ENCODE measurements at regions not wholly inside any gene's neighbourhood (a gene's known extent, or its start where the extent isn't known, plus 50 kb on each side); places are given as distances from the start of the nearest gene placed in this dataset.

DNA sequence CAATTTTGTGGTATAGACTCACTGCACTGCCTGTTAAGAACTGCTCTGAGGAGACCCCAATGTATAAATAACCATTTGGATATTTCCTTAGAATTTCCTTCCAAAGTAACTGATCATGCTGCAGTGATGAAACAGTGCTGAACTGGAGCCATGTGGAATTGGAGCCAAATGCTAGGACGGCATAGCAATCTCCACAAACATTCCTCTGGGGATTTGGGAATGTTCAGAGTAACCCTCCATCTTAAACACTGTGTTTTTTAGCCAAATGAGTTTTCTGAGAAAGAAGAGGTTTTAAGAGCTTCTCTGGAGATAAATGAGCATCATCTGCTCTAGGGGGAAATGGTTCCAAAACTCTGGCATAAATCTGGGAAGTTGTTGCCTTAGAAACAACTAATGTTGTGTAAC is 98.2 kb downstream of the OLFM4 start:
- Histone ChIP-seq H3K36me3 (ENCODE audit: insufficient read depth, low read length) (no peaks in the 10 kb centered on the region), H2AFZ (ENCODE audit: low read length) (no peak overlapping the region), H4K20me1 (ENCODE audit: insufficient read depth, low read length) (no peaks in the 10 kb centered on the region), H3K9me3 (ENCODE audit: low read depth, low read length) (no peaks in the 10 kb centered on the region), H3K4me2 (ENCODE audit: insufficient read depth, low read length) (no peak overlapping the region), H3K4me1 (ENCODE audit: insufficient read depth, low read length) (no peaks in the 10 kb centered on the region), H3K27me3 (ENCODE audit: insufficient read depth, low read length) (no peaks in the 10 kb centered on the region), H3K4me3 (ENCODE audit: insufficient read depth, low read length) (no peak overlapping the region), H3K27ac (ENCODE audit: low read depth, low read length) (no peak overlapping the region), H3K79me2 (ENCODE audit: insufficient read depth, low read length) (no peaks in the 10 kb centered on the region)
- no peak for TF ChIP-seq CTCF (IDR thresholded peaks at IDR 0.05; ENCODE audit: extremely low read depth, low read depth, low read length)
- DNase-seq (ENCODE audit: insufficient read length, low spot score, missing footprints): no peak

GRCh38 chr13:53127373-53127772 is 98.8 kb downstream of the OLFM4 start:
- H3K4me2 ChIP-seq (ENCODE audit: insufficient read depth, low read length): no peak overlapping the region
- no peaks in the 10 kb centered on the region for H3K9me3 ChIP-seq (ENCODE audit: low read depth, low read length)
- no peak for DNase-seq (ENCODE audit: insufficient read length, low spot score, missing footprints)
- H2AFZ ChIP-seq (ENCODE audit: low read length): no peak overlapping the region
- H4K20me1 ChIP-seq (ENCODE audit: insufficient read depth, low read length): no peaks in the 10 kb centered on the region
- H3K79me2 ChIP-seq (ENCODE audit: insufficient read depth, low read length): no peaks in the 10 kb centered on the region
- H3K27me3 ChIP-seq (ENCODE audit: insufficient read depth, low read length): no peaks in the 10 kb centered on the region
- no peaks in the 10 kb centered on the region for H3K4me1 ChIP-seq (ENCODE audit: insufficient read depth, low read length)
- no peak overlapping the region for H3K4me3 ChIP-seq (ENCODE audit: insufficient read depth, low read length)
- no peaks in the 10 kb centered on the region for H3K36me3 ChIP-seq (ENCODE audit: insufficient read depth, low read length)
- no peak overlapping the region for H3K27ac ChIP-seq (ENCODE audit: low read depth, low read length)
- TF ChIP-seq CTCF (IDR thresholded peaks at IDR 0.05; ENCODE audit: extremely low read depth, low read depth, low read length): no peak

DNA sequence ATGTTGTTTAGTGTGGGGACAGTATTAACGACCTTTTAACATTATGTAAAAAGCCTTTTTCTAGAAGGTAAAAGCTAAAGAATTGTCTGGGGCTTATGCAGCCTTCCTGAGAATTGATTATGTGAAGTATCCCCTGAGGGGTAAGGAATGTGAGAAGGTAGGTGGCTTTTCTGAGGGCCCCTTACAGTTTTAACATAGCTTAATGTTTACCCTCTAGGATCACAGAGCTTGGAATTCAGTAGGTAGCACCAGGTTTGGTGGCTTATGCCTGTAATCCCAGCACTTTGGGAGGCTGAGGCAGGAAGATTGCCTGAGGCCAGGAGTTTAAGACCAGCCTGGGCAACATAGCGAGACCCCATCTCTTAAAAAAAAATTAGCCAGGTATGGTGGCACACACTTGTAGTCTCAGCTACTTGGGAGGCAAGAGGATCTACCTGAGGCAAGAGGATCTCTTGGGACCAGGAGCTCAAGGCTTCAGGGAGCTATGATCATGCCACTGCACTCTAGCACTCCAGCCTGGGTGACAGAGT is 101.3 kb downstream of the OLFM4 start:
- Histone ChIP-seq H3K4me3 (ENCODE audit: insufficient read depth, low read length) (no peak overlapping the region), H3K27ac (ENCODE audit: low read depth, low read length) (no peak overlapping the region), H2AFZ (ENCODE audit: low read length) (no peak overlapping the region), H4K20me1 (ENCODE audit: insufficient read depth, low read length) (no peaks in the 10 kb centered on the region), H3K27me3 (ENCODE audit: insufficient read depth, low read length) (no peaks in the 10 kb centered on the region), H3K9me3 (ENCODE audit: low read depth, low read length) (no peaks in the 10 kb centered on the region), H3K4me1 (ENCODE audit: insufficient read depth, low read length) (no peaks in the 10 kb centered on the region), H3K36me3 (ENCODE audit: insufficient read depth, low read length) (no peaks in the 10 kb centered on the region), H3K79me2 (ENCODE audit: insufficient read depth, low read length) (no peaks in the 10 kb centered on the region), H3K4me2 (ENCODE audit: insufficient read depth, low read length) (no peak overlapping the region)
- no peak for DNase-seq (ENCODE audit: insufficient read length, low spot score, missing footprints)
- no peak for TF ChIP-seq CTCF (IDR thresholded peaks at IDR 0.05; ENCODE audit: extremely low read depth, low read depth, low read length)

DNA sequence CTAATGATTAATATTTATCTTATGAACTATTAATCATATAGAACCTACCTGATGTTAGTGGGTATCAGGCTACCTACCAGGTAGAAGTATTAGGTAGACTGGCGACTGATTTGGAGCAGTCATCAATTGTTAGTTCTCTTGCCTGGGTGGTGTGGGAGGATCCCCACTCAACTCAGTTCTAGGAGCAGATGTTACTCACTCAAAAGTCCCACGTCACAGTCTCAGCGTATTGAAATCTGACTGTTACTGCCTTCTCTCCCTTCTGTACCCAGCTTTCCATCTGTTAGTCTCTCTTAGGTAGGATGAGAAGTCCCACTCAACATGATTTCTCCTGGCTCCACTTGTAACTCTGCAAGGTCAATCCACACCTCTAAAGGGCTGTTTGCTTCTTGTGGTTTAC is 102.7 kb downstream of the OLFM4 start:
- Histone ChIP-seq H3K9me3 (ENCODE audit: low read depth, low read length) (no peaks in the 10 kb centered on the region), H3K4me2 (ENCODE audit: insufficient read depth, low read length) (no peak overlapping the region), H3K27ac (ENCODE audit: low read depth, low read length) (no peak overlapping the region), H3K36me3 (ENCODE audit: insufficient read depth, low read length) (no peaks in the 10 kb centered on the region), H4K20me1 (ENCODE audit: insufficient read depth, low read length) (no peaks in the 10 kb centered on the region), H3K79me2 (ENCODE audit: insufficient read depth, low read length) (no peaks in the 10 kb centered on the region), H3K4me1 (ENCODE audit: insufficient read depth, low read length) (no peaks in the 10 kb centered on the region), H3K4me3 (ENCODE audit: insufficient read depth, low read length) (no peak overlapping the region), H2AFZ (ENCODE audit: low read length) (no peak overlapping the region), H3K27me3 (ENCODE audit: insufficient read depth, low read length) (no peaks in the 10 kb centered on the region)
- DNase-seq (ENCODE audit: insufficient read length, low spot score, missing footprints): no peak
- TF ChIP-seq CTCF (IDR thresholded peaks at IDR 0.05; ENCODE audit: extremely low read depth, low read depth, low read length): no peak
